ENCODE measurements at regions not wholly inside any gene's neighbourhood (a gene's known extent, or its start where the extent isn't known, plus 50 kb on each side); places are given as distances from the start of the nearest gene placed in this dataset.
"Not testable (repeated sequence)": the region's sequence is repeated elsewhere in the genome, so short reads cannot be mapped to it uniquely, and the experiment has no call there.

GRCh38 chr3:64361036-64361435 lies 135.8 kb upstream of the PRICKLE2 start:
- TF ChIP-seq, protein P1, sequence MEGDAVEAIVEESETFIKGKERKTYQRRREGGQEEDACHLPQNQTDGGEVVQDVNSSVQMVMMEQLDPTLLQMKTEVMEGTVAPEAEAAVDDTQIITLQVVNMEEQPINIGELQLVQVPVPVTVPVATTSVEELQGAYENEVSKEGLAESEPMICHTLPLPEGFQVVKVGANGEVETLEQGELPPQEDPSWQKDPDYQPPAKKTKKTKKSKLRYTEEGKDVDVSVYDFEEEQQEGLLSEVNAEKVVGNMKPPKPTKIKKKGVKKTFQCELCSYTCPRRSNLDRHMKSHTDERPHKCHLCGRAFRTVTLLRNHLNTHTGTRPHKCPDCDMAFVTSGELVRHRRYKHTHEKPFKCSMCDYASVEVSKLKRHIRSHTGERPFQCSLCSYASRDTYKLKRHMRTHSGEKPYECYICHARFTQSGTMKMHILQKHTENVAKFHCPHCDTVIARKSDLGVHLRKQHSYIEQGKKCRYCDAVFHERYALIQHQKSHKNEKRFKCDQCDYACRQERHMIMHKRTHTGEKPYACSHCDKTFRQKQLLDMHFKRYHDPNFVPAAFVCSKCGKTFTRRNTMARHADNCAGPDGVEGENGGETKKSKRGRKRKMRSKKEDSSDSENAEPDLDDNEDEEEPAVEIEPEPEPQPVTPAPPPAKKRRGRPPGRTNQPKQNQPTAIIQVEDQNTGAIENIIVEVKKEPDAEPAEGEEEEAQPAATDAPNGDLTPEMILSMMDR (conservative IDR thresholded peaks at IDR 0.05; ENCODE audit: low read length), result not testable (repeated sequence)
- not testable (repeated sequence) for TF ChIP-seq EZH2phosphoT487 (IDR thresholded peaks at IDR 0.05; ENCODE audit: borderline replicate concordance, low read depth, low read length)
